Mammary epithelial cell (primary cell): ENCODE measurements at regions not wholly inside any gene's neighbourhood (a gene's known extent, or its start where the extent isn't known, plus 50 kb on each side); places are given as distances from the start of the nearest gene placed in this dataset.

Experiments
- EZH2 ChIP-seq: IDR thresholded peaks from 2 replicates; pipeline ENCODE4 v1.6.1; 2012; ENCODE audit warnings: low read length, inconsistent platforms, borderline replicate concordance
- TF ChIP-seq, protein P1 (sequence below), 2 donors: IDR thresholded peaks in 1 of 2; conservative IDR thresholded peaks in 1 of 2; 2 replicates each; pipeline ENCODE4 v1.5.1; 2011 to 2012; ENCODE audit warnings: inconsistent platforms in 2 of 2, low read length in 2 of 2, mild to moderate bottlenecking in 2 of 2, control low read depth in 1 of 2, low read depth in 1 of 2; ENCODE audit not compliant: insufficient read depth in 1 of 2; ENCODE audit errors: extremely low read depth in 1 of 2

DNA sequence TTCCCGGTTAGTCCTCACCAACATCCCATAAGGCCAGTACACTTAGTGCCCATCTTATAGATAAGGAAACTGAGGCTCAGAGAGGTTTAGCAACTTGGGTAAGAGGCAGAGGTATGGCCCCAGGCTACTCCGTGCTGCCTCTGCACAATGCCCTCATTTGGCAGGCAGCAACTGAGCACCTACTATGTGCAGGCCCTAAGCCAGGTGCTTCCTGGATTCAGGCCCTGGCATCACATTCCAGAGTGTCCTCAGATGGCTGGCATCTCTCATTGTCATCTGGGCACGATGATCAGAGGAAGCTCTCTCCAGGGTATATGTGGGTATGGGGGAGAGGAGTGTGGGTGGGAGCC, 53.8 kb upstream of the PSD2 start:
- TF ChIP-seq, protein P1, sequence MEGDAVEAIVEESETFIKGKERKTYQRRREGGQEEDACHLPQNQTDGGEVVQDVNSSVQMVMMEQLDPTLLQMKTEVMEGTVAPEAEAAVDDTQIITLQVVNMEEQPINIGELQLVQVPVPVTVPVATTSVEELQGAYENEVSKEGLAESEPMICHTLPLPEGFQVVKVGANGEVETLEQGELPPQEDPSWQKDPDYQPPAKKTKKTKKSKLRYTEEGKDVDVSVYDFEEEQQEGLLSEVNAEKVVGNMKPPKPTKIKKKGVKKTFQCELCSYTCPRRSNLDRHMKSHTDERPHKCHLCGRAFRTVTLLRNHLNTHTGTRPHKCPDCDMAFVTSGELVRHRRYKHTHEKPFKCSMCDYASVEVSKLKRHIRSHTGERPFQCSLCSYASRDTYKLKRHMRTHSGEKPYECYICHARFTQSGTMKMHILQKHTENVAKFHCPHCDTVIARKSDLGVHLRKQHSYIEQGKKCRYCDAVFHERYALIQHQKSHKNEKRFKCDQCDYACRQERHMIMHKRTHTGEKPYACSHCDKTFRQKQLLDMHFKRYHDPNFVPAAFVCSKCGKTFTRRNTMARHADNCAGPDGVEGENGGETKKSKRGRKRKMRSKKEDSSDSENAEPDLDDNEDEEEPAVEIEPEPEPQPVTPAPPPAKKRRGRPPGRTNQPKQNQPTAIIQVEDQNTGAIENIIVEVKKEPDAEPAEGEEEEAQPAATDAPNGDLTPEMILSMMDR (conservative IDR thresholded peaks at IDR 0.05 in 1 of 2, IDR thresholded peaks at IDR 0.05 in 1 of 2; ENCODE audit: extremely low read depth in 1 of 2, insufficient read depth in 1 of 2, low read depth in 1 of 2, low read length in 2 of 2), result no peak
- TF ChIP-seq EZH2, result no peak
